ENCODE measurements at regions not wholly inside any gene's neighbourhood (a gene's known extent, or its start where the extent isn't known, plus 50 kb on each side); places are given as distances from the start of the nearest gene placed in this dataset.
A peak's percentile ranks its signal among the peaks of the same experiment; 100 is the strongest.

DNA sequence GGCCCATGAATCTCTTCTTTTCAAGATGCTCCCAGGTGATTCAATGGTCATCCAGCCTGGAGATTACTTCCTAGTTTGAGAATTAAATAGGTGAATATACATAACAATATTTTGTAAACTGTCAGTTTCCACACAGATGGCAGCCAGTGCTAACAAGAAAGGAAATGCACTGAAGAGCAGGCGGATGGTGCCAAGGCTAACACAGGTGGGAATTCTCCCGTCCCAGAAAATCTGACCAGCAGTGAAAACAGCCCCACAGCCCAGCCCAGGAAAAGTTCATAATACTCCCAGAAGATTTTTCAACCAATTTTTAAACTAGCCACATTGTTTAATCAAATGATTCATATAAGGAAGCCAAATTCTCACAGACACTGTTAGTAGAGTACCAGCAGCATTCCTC lies 387.2 kb upstream of the GATB start:
- Mint-ChIP-seq H3K4me3 (peak overlapping the region in 1 of 4 donors; percentile 58), H3K36me3 (peaks cover 1% of the 10 kb centered on the region), H3K27ac (no peak overlapping the region)

DNA sequence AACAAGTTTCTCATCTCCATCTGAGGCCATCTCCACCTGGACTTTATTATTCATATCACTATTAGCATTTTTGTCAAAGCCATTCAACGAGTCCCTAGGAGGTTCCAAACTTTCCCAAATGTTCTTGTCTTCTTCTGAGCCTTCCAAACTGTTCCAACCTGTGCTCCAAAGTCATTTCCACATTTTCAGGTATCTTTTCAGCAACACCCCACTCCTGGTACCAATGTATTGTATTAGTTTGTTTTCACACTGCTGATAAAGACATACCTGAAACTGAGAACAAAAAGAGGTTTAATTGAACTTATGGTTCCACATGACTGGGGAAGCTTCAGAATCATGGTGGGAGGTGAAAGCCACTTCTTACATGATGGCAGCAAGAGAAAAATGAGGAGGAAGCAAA lies 385.4 kb upstream of the GATB start:
- Mint-ChIP-seq H3K9me3 (peaks cover 10 to 30% (median 22%) of the 10 kb centered on the region in 3 donors), H3K27me3 (peaks cover 7% of the 10 kb centered on the region), H3K4me1 (no peaks in the 10 kb centered on the region), H3K36me3 (peaks cover 1% of the 10 kb centered on the region), H3K27ac (no peak overlapping the region), H3K4me3 (no peak overlapping the region)

More for the DNA sequence above, 387.2 kb upstream of the GATB start:
- Mint-ChIP-seq H3K27me3 (peaks cover 7% of the 10 kb centered on the region), H3K9me3 (peaks cover 8 to 26% (median 22%) of the 10 kb centered on the region in 3 donors), H3K4me1 (no peaks in the 10 kb centered on the region)

DNA sequence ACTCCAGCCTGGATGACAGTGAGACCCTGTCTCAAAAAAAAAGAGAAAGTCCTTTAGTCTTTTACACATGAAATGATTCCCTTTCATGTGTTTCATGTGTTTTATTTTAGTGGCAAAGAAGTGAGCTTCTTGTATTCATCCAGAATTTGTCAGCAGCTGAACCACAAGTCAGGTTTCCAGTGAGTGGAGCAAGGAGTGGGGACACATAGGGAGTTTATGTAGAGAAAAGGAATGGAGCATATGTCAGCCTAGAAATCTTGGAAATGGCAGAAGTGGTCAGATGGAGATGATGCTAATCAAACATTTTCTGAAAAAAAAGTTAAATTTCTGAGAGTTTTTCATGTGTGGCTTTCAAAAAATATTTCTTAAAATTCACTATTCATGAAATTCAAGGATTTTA lies 383.0 kb upstream of the GATB start:
- H3K27me3 Mint-ChIP-seq: peaks cover 2% of the 10 kb centered on the region
- H3K9me3 Mint-ChIP-seq: peaks cover 10 to 30% (median 22%) of the 10 kb centered on the region in 3 donors
- no peak overlapping the region for H3K27ac Mint-ChIP-seq
- H3K4me1 Mint-ChIP-seq: no peaks in the 10 kb centered on the region
- H3K36me3 Mint-ChIP-seq: peaks cover 1% of the 10 kb centered on the region
- no peak overlapping the region for H3K4me3 Mint-ChIP-seq

DNA sequence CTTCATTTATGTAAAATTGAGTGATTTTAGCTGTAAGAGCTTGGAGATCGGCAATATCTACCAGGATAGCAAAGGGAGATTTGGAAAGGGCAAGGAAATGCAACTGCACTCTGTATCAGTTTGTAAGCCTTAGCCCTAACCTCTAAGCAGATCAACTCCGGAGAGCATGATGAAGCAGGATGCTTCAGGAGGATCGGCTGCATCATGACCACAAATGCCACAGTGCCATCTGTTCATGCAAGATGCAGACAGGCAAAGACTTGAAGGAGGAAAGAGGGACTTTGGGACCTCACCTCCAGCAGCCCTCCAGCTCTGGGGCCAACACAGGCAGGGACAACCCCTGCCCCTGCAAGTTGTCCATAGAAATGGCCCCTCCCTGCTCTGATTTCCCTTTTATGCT lies 377.6 kb upstream of the GATB start:
- Mint-ChIP-seq H3K27ac (no peak overlapping the region), H3K36me3 (no peaks in the 10 kb centered on the region), H3K27me3 (peaks cover 9% of the 10 kb centered on the region), H3K4me3 (peak overlapping the region in 1 of 4 donors; percentile 29), H3K4me1 (no peaks in the 10 kb centered on the region), H3K9me3 (peaks cover 0 to 6% (median 3%) of the 10 kb centered on the region in 3 donors)

GRCh38 chr4:152132776-152133175 lies 372.0 kb upstream of the GATB start:
- H3K27ac Mint-ChIP-seq: no peak overlapping the region
- H3K4me3 Mint-ChIP-seq: no peak overlapping the region
- peaks cover 0 to 3% (median 2%) of the 10 kb centered on the region in 3 donors for H3K9me3 Mint-ChIP-seq
- H3K4me1 Mint-ChIP-seq: no peaks in the 10 kb centered on the region
- no peaks in the 10 kb centered on the region for H3K36me3 Mint-ChIP-seq
- peaks cover 22% of the 10 kb centered on the region for H3K27me3 Mint-ChIP-seq

DNA sequence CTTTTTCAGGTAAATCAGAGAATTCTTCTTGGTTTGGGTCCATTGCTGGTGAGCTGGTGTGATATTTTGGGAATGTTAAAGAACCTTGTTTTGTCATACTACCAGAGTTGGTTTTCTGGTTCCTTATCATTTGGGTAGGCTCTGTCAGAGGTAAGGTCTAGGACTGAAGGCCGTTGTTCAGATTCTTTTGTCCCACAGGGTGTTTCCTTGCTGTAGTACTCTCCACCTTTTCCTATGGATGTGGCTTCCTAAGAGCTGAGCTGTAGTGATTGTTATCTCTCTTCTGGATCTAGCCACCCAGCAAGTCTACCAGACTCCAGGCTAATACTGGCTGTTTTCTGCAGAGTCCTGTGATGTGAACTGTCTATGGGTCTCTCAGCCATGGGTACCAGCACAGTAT lies 367.5 kb upstream of the GATB start:
- Mint-ChIP-seq H3K36me3 (peaks cover 5% of the 10 kb centered on the region), H3K27ac (no peak overlapping the region), H3K4me1 (peaks cover 0 to 2% (median 0%) of the 10 kb centered on the region in 3 donors), H3K4me3 (no peak overlapping the region), H3K27me3 (peaks cover 16% of the 10 kb centered on the region), H3K9me3 (peaks cover 5 to 9% (median 6%) of the 10 kb centered on the region in 3 donors)

DNA sequence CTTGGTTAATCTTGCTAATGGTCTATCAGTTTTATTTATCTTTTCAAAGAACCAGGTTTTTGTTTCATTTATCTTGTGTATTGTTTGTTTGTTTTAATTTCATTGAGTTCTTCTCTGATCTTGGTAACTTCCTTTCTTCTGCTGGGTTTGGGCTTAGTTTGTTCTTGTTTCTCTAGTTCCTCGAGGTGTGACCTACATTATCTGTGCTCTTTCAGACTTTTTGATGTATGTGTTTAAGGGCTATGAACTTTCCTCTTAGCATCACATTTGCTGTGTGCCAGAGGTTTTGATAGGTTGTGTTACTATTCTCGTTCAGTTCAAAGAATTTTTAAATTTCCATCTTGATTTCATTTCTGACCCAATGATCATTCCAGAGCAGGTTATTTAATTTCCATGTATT lies 365.4 kb upstream of the GATB start:
- Mint-ChIP-seq H3K4me1 (peaks cover 0 to 2% (median 0%) of the 10 kb centered on the region in 3 donors), H3K36me3 (peaks cover 5% of the 10 kb centered on the region), H3K9me3 (peaks cover 7 to 13% (median 7%) of the 10 kb centered on the region in 3 donors), H3K27me3 (peaks cover 8% of the 10 kb centered on the region), H3K27ac (no peak overlapping the region), H3K4me3 (no peak overlapping the region)

GRCh38 chr4:152118819-152119553 lies 358.2 kb upstream of the GATB start:
- H3K36me3 Mint-ChIP-seq: no peaks in the 10 kb centered on the region
- H3K27ac Mint-ChIP-seq: no peak overlapping the region
- no peak overlapping the region for H3K4me3 Mint-ChIP-seq
- peaks cover 7% of the 10 kb centered on the region for H3K27me3 Mint-ChIP-seq
- H3K9me3 Mint-ChIP-seq: peaks cover 2 to 4% (median 2%) of the 10 kb centered on the region in 3 donors
- H3K4me1 Mint-ChIP-seq: peaks cover 0 to 11% (median 7%) of the 10 kb centered on the region in 3 donors

- Mint-ChIP-seq H3K4me1 (peaks cover 0 to 11% (median 7%) of the 10 kb centered on the region in 3 donors), H3K4me3 (no peak overlapping the region), H3K9me3 (peaks cover 1 to 2% (median 2%) of the 10 kb centered on the region in 3 donors), H3K27ac (no peak overlapping the region), H3K27me3 (peaks cover 7% of the 10 kb centered on the region), H3K36me3 (no peaks in the 10 kb centered on the region)
Observed at GRCh38 chr4:152117933-152118507, 357.2 kb upstream of the GATB start.

- peaks cover 0 to 11% (median 7%) of the 10 kb centered on the region in 3 donors for H3K4me1 Mint-ChIP-seq
- no peak overlapping the region for H3K27ac Mint-ChIP-seq
- no peak overlapping the region for H3K4me3 Mint-ChIP-seq
- H3K36me3 Mint-ChIP-seq: no peaks in the 10 kb centered on the region
- H3K9me3 Mint-ChIP-seq: no peaks in the 10 kb centered on the region
- H3K27me3 Mint-ChIP-seq: peaks cover 7% of the 10 kb centered on the region
Observed at GRCh38 chr4:152117520-152117919, 356.7 kb upstream of the GATB start.

DNA sequence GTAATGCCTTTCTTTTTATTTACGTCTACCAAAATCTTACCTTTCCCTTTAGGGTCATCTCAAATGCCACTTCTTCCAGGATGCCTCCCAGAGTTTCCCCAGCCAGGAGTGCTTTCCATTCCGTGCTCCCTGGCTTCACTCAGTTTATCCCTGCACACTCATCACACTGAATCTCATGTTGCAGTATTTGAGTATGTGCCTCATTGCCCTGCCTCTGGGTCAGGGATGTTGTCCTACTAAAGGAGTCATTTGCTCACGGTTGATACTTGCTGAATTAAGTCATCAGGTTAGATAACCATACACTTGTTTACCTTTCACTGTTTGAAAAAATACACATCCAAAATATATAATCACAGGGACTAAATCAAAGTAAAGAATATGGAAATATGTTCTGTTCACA lies 356.2 kb upstream of the GATB start:
- H3K9me3 Mint-ChIP-seq: no peaks in the 10 kb centered on the region
- H3K36me3 Mint-ChIP-seq: no peaks in the 10 kb centered on the region
- peaks cover 7% of the 10 kb centered on the region for H3K27me3 Mint-ChIP-seq
- H3K27ac Mint-ChIP-seq: no peak overlapping the region
- peaks cover 0 to 11% (median 7%) of the 10 kb centered on the region in 3 donors for H3K4me1 Mint-ChIP-seq
- peak overlapping the region in 1 of 4 donors; percentile 63 for H3K4me3 Mint-ChIP-seq

GRCh38 chr4:152115794-152116193 lies 355.0 kb upstream of the GATB start:
- Mint-ChIP-seq H3K27me3 (peaks cover 7% of the 10 kb centered on the region), H3K4me1 (peaks cover 0 to 11% (median 7%) of the 10 kb centered on the region in 3 donors), H3K27ac (no peak overlapping the region), H3K9me3 (no peaks in the 10 kb centered on the region), H3K4me3 (peak overlapping the region in 2 of 4 donors; percentile 38 to 71), H3K36me3 (no peaks in the 10 kb centered on the region)

DNA sequence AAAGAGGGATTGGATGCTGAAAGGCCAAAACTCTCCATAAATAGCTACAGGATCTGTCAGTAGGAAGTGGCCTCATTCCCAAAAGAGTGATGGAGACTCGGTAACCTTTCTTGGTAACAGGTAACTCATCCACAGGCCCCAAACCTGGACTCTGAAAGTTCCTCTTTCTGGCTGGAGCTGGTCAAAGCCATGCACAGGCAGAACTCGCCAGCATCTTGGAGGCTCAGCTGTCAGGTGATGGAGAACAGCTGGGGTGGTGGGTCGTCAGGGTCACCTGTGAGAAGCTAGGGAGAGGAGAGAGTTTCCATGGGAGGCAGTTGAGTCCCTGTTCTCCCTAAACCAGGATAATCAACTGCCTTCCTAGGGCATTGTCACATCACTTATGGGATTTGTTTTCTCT lies 354.3 kb upstream of the GATB start:
- Mint-ChIP-seq H3K27me3 (peaks cover 8% of the 10 kb centered on the region), H3K4me1 (peaks cover 0 to 11% (median 7%) of the 10 kb centered on the region in 3 donors), H3K27ac (peak overlapping the region in 1 of 3 donors; percentile 61), H3K9me3 (no peaks in the 10 kb centered on the region), H3K4me3 (no peak overlapping the region), H3K36me3 (no peaks in the 10 kb centered on the region)

DNA sequence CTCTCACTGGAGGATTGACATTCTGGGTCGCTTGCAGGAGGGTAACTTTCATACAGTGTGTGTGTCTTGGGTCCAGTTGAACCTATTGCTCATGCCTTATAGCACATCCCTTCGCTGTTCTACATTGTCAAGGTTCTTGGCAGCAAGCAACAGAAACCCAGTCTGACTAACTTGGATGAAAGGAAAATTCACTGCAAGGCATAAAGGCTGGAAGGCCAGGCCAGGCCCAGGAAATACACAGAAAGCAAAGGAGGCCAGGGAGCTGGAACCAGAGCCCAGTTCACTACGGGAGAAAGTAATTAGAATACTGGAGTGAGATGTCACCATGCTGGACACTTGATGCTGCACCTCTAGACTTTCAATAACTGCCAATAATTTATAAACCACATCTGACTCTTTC lies 353.8 kb upstream of the GATB start:
- no peak overlapping the region for H3K4me3 Mint-ChIP-seq

DNA sequence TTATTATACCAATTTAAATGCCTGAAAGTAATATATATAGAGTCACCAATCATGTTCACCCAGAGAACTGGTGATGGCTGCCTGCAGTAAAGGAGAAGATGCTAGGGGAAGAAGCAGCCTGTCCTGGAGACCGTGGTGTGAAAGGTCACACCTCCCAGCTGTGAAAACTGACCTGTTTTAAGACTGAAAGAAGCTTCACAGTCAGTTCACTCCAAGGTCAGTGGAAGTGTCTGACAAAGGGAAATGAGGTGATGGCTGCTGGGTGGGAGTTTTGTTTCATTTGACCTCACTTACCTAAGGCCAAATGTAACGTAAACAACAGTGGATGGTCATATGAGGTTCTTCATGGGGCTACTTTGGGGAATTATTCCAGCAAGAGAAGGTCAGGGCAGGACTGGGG lies 352.1 kb upstream of the GATB start:
- Mint-ChIP-seq H3K27me3 (peaks cover 16% of the 10 kb centered on the region), H3K27ac (peak overlapping the region in 1 of 3 donors; percentile 94), H3K9me3 (no peaks in the 10 kb centered on the region), H3K4me3 (no peak overlapping the region), H3K36me3 (no peaks in the 10 kb centered on the region), H3K4me1 (peaks cover 0 to 11% (median 7%) of the 10 kb centered on the region in 3 donors)

More for the DNA sequence above, 353.8 kb upstream of the GATB start:
- H3K27ac Mint-ChIP-seq: peak overlapping the region in 2 of 3 donors; percentile 21 to 61
- peaks cover 9% of the 10 kb centered on the region for H3K27me3 Mint-ChIP-seq
- peaks cover 0 to 11% (median 7%) of the 10 kb centered on the region in 3 donors for H3K4me1 Mint-ChIP-seq
- no peaks in the 10 kb centered on the region for H3K36me3 Mint-ChIP-seq
- no peaks in the 10 kb centered on the region for H3K9me3 Mint-ChIP-seq
